DMS53 (cell line): ENCODE measurements at regions not wholly inside any gene's neighbourhood (a gene's known extent, or its start where the extent isn't known, plus 50 kb on each side); places are given as distances from the start of the nearest gene placed in this dataset.
"Not testable (repeated sequence)": the region's sequence is repeated elsewhere in the genome, so short reads cannot be mapped to it uniquely, and the experiment has no call there.

Experiments used
- DNase-seq: peaks from one replicate; lab custom pipeline; 2025; lab: John Stamatoyannopoulos, UW

DNA sequence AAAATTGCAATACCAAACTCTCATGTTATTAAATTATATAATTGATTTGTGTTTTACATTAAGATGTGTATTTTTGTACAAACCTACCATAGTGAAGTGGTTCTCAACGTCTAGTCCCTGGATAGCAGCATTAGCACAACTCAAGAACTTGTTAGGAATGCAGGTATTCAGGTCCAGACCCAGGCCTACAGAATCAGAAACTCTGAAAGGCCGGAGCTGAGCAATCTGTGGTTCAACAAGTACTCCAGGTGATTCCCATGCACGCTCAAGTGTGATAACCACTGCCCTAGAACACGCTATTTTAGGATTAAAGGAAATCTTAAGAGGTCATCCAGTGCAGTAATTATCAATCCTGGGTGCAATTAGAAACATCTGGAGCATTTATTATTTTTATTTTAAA lies 456.3 kb downstream of the IRS2 start:
- no peak for DNase-seq

GRCh38 chr13:109329175-109329574 lies 457.2 kb downstream of the IRS2 start:
- no peak for DNase-seq

- no peak for DNase-seq
Observed at GRCh38 chr13:109326601-109327000, 459.8 kb downstream of the IRS2 start.

DNA sequence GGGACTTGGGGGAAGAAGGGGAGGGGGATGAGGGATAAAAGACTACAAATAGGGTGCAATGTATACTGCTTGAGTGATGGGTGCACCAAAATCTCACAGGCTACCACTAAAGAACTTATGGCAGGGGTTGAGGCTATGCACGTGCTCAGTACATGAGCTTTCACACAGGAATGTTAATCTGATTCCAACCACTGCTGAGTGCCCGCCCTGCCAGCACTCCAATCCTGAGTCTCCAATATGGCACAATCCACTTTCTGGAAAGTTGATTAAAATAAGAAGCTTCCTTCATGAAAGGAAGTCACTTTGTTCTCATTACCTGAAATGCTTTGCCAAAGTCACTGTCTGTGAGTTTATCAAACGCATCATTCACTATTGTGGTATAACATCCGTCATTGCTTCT lies 463.0 kb downstream of the IRS2 start:
- no peak for DNase-seq

DNA sequence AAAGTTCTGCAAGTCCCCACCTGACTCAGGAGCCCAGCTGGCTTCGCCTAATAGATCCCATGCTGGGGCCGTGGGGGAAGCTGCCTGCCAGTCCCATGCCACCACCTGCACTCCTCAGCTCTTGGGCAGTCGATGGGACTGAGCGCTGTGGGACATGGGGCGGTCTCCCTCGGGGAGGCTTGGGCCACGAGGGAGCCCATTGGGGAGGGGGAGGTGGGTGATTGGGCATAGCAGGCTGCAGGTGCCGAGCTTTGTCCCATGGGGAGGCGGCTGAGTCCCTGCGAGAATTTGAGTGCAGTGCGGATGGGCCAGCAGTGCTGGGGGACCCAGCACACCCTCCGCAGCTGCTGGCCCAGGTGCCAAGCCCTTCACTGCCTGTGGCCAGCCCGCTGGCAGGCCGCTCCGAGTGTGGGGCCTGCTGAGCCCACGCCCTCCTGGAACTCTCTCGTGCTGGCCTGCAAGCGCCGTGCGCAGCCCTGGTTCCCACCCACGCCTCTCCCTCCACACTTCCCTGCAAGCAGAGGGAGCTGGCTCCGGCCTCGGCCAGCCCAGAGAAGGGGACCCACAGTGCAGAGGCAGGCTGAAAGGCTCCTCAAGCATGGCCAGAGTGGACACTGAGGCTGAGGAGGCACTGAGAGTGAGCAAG lies 467.3 kb downstream of the IRS2 start:
- no peak for DNase-seq

GRCh38 chr13:109315481-109315880 lies 470.9 kb downstream of the IRS2 start:
- DNase-seq: no peak

- DNase-seq: no peak
Observed at GRCh38 chr13:109314101-109314500, 472.3 kb downstream of the IRS2 start.

DNA sequence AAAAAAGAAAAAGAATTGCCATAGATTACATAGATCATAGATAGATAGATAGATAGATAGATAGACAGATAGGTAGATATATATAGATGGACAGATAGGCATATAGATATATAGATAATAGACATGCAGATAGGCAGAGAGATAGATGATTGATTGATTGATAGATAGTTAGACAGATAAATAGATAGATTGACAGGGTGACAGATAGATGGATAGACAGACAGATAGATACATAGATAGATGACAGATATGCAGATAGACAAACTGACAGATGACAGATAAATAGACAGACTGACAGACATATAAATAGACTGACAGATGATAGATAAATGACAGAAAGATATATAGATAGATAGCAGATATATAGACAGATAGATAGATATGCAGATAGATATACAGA lies 474.0 kb downstream of the IRS2 start:
- no peak for DNase-seq

- DNase-seq: not testable (repeated sequence)
Observed at GRCh38 chr13:109311431-109311976, 474.9 kb downstream of the IRS2 start.

- DNase-seq: peak; percentile 49
Observed at GRCh38 chr13:109309625-109310363, 476.6 kb downstream of the IRS2 start.

GRCh38 chr13:109307027-109307426 lies 479.4 kb downstream of the IRS2 start:
- no peak for DNase-seq

DNA sequence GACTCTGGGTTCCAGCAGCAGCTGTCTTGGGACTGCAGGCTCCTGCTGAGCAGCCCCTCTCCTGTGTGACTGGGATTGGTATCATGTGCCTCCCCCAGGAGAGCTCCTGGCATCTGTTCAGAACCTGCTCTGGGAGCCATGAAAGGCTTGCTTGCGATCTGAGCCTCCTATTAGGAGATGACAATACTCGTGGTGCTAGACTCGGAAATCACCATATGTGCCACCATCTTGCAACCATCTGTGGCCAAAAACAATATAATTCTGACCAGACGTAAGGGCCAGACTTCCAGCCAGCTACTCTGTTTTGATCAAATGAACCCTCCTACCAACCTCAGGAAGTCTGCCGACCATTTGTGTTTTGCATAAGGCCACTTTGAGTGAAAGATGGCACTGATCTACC lies 484.7 kb downstream of the IRS2 start:
- DNase-seq: no peak

- DNase-seq: no peak
Observed at GRCh38 chr13:109301276-109301675, 485.1 kb downstream of the IRS2 start.

DNA sequence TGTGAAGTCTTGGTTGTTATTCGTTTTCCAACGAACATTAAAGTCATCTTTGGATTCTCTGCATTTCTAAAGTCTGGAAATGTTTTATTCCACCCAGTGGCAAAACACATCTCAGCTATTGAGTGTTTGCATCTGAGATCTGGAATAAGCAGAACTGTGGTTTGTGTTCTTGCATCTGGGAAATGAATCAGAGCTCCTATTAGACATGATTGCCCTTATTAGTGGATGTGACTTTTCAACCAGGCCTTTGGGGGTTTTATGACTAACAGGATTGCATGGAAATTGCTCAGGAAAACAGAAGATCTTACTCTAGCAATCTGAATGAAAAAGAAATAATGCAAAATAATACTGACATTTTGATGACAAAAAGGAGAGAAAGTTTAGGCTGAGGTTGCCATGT lies 488.8 kb downstream of the IRS2 start:
- no peak for DNase-seq

- DNase-seq: no peak
Observed at GRCh38 chr13:109293166-109293565, 493.2 kb downstream of the IRS2 start.

DNA sequence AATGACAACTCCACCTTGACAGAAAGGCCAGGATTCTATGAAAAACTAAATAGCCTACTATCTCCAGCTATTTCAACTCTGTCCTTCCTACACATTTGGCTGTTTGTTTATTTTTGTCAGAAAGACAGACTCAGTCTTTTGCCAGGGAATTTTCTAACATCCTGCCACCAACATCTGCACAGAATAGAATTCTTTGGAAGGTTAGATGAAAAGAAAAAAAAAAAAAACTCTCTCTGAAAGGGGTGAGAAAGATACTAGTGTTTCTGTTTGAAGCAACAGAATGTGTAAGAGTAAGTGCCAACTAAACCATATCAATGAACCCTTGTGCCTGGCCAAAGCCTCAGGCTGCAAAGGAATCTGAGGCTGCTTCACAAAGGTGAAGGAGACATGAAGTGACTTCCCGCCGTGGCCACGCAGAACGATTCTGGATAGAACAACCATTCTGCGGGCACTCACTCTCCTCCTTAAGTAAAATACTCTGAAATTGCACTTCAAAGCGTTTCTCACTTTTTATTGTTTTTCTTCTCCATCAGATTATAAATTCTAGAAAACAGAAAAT lies 498.2 kb downstream of the IRS2 start:
- no peak for DNase-seq

DNA sequence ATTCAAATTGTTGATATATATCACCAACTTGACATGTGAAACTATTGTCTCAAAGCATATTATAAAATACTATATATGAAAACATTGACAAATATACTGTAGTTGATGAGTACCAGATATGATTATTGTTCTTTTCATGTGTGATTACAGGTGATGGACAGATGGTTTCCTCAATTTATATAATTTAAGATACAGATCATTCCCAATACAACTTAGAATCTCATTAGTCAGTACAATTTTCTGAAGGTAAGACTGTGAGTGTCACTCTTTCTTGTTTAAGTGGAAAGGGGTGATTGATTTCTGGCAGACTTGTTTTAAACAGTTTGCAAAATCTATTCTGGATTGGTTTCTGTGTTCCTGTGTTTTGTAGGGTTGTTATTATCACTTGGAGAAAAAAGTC lies 498.8 kb downstream of the IRS2 start:
- DNase-seq: no peak

DNA sequence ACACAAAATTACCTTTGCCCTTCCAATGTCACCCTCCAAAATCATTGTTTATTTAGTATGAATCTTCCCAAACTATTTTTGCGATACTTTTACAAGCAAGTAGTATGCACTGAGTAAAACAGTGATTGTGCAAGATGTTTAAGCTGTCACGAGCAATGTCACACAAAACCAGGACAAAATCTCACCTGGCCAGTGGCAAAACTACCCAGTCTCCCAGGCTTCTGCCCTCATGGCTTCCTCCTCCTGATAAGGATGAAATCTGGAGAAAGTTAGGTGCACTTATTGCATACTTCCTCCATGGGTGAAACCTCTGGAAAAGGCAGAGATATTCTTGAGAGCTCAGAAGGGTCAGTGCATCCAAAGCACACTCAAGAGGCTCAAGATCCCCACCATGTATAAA lies 500.8 kb downstream of the IRS2 start:
- DNase-seq: no peak

DNA sequence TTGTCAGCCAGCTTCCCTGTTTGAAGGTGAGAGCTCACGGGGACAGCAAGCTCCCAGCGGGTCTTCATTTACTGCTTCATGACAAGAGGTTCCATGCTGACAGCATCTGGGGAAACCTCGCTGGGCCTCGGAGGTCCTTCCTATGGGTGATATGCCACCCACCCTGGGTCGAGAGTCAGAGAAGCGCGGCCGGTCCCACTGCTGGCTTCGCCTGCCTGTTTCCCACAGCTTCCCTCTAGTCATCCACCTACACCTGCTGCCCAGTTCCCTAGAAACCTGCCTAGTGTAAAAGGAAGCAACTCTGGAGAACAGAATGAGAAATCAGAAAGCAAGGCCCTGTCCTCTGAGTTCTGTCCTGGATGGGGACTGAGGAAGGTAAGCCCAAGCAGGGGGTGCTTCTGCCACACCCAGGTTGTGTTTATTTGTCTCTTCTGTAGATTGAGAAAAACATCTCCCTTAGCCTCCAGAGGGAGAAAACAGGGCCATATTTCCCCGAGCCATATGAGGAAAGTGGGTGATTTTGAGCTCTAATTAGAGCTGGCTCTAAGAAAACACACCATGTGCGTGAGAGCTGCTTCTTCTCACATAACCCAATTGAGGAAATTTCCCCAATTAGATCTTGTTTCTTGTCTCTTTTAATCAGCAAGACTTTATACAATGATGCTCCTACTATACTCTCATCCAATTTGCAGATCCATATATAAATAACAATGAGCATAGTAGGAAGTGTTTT lies 504.3 kb downstream of the IRS2 start:
- DNase-seq: no peak

- DNase-seq: no peak
Observed at GRCh38 chr13:109281017-109281902, 505.1 kb downstream of the IRS2 start.

GRCh38 chr13:109276261-109276660 lies 510.1 kb downstream of the IRS2 start:
- DNase-seq: no peak

DNA sequence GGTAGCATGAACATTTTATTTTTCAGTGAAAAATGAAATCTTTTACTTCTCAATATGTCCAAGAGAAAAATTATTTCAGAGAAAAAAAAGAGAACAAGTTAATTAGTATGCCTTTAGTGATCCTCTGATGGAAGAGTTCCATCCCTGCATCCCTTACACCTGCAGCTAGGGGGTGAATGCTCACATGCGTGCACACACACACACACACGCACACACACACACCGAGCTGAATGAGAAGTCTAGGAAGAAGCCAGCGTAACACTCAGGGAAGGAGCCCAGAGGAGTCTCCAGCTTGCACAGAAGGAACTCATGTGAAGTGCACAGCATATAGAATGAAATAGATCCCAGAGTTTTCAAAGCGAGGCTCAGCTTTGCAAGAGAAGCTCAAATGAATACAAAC lies 510.5 kb downstream of the IRS2 start:
- DNase-seq: peak; percentile 33
